AG09309 (cell line): ENCODE measurements at regions not wholly inside any gene's neighbourhood (a gene's known extent, or its start where the extent isn't known, plus 50 kb on each side); places are given as distances from the start of the nearest gene placed in this dataset.

ENCODE experiments used
- DNase-seq: peaks from one replicate; pipeline ENCODE4 v3.0.0-alpha.2; 2010; ENCODE audit warnings: low read depth
- H3K4me3 ChIP-seq: 2 replicates; pipeline ENCODE4 v1.5.1; 2011; ENCODE audit warnings: mild to moderate bottlenecking, low read depth, low read length, moderate library complexity; ENCODE audit not compliant: control insufficient read depth
- CTCF ChIP-seq: IDR thresholded peaks from 2 replicates; pipeline ENCODE4 v1.5.1; 2011; ENCODE audit warnings: mild to moderate bottlenecking, low read depth, low read length, inconsistent platforms; ENCODE audit not compliant: insufficient read depth, control insufficient read depth; ENCODE audit errors: missing control alignments

- no peak for TF ChIP-seq CTCF
- no peak for DNase-seq
- H3K4me3 ChIP-seq: no peak overlapping the region
These were observed 334.1 kb downstream of the PCDH7 start for GRCh38 chr4:31054295-31054694.

- TF ChIP-seq CTCF: no peak
These were observed 338.5 kb downstream of the PCDH7 start for GRCh38 chr4:31058656-31059055.

GRCh38 chr4:31059753-31060522 lies 339.8 kb downstream of the PCDH7 start:
- no peak overlapping the region for H3K4me3 ChIP-seq
- no peak for TF ChIP-seq CTCF
- peak; percentile 46 for DNase-seq

More at GRCh38 chr4:31058656-31059055, 338.5 kb downstream of the PCDH7 start:
- DNase-seq: no peak
- no peak overlapping the region for H3K4me3 ChIP-seq

DNA sequence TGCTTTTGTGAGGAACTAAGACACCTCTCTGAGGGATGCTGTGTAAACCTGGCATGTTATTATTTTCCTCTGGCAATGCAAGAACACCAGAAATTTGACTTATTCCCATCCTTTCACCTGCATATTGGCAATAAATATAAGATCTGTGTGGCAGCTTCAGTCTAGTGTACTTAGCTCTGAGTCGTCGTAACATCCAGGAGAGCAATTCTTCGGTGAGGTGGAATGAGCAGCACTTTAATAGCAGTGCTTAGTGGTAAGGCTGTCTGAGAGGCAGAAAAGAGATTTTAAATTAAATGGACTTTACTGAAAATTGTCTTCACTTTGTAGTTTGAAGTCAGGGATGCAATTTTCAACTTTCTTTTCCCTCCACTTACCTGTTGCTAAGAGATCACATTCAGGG lies 344.9 kb downstream of the PCDH7 start:
- no peak for TF ChIP-seq CTCF
- H3K4me3 ChIP-seq: no peak overlapping the region
- no peak for DNase-seq

- TF ChIP-seq CTCF: no peak
- DNase-seq: no peak
- H3K4me3 ChIP-seq: no peak overlapping the region
These were observed 348.3 kb downstream of the PCDH7 start for GRCh38 chr4:31068257-31069075.

DNA sequence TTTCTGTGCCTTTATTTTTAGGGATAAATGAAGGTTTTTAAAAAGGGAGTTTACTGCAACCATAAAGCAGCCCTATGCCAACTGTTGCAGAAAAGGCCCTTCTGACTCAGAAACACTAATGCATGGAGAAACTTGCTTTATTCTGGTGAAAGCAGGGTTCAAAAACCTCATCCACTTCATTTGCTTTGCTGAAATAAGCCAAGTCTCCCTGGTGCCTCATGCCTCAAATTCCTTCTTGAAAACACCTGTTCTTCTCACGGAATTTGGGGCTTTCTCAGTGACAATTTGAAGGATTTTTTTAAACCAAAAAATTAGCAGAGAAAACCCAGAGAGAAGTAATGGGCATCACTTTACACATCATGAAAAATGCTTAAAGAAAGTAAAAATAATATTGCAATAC lies 349.0 kb downstream of the PCDH7 start:
- no peak for TF ChIP-seq CTCF
- H3K4me3 ChIP-seq: no peak overlapping the region
- no peak for DNase-seq
